HG02642 (cell line): ENCODE measurements at regions not wholly inside any gene's neighbourhood (a gene's known extent, or its start where the extent isn't known, plus 50 kb on each side); places are given as distances from the start of the nearest gene placed in this dataset.
"Not testable (repeated sequence)": the region's sequence is repeated elsewhere in the genome, so short reads cannot be mapped to it uniquely, and the experiment has no call there.

Experiments
- ATAC-seq: cut with Tn5 transposase; IDR thresholded peaks from one replicate; pipeline ENCODE4 v1.9.1; 2021; ENCODE audit warnings: mild to moderate bottlenecking; ENCODE audit not compliant: unreplicated experiment, poor library complexity

- not testable (repeated sequence) for ATAC-seq
These were observed 106.6 kb upstream of the ZNF469 start for GRCh38 chr16:88276123-88276588.

GRCh38 chr16:88276591-88276990 is 106.2 kb upstream of the ZNF469 start:
- ATAC-seq = no peak

GRCh38 chr16:88279998-88280397 is 102.8 kb upstream of the ZNF469 start:
- ATAC-seq = no peak

- no peak for ATAC-seq
These were observed 100.7 kb upstream of the ZNF469 start for GRCh38 chr16:88281858-88282563.

- no peak for ATAC-seq
These were observed 100.0 kb upstream of the ZNF469 start for GRCh38 chr16:88282564-88283395.

GRCh38 chr16:88283596-88283995 is 99.2 kb upstream of the ZNF469 start:
- no peak for ATAC-seq

GRCh38 chr16:88284101-88284500 is 98.7 kb upstream of the ZNF469 start:
- ATAC-seq = no peak

- ATAC-seq = no peak
These were observed 97.9 kb upstream of the ZNF469 start for GRCh38 chr16:88284626-88285513.

GRCh38 chr16:88285514-88285822 is 97.3 kb upstream of the ZNF469 start:
- no peak for ATAC-seq

- ATAC-seq = no peak
These were observed 96.3 kb upstream of the ZNF469 start for GRCh38 chr16:88286301-88286923.

GRCh38 chr16:88287219-88287618 is 95.5 kb upstream of the ZNF469 start:
- ATAC-seq = no peak

GRCh38 chr16:88288303-88288702 is 94.5 kb upstream of the ZNF469 start:
- no peak for ATAC-seq

- ATAC-seq = no peak
These were observed 93.8 kb upstream of the ZNF469 start for GRCh38 chr16:88289001-88289400.

- ATAC-seq = no peak
These were observed 93.2 kb upstream of the ZNF469 start for GRCh38 chr16:88289561-88289960.

GRCh38 chr16:88289968-88290401 is 92.8 kb upstream of the ZNF469 start:
- no peak for ATAC-seq

- ATAC-seq = no peak
These were observed 91.6 kb upstream of the ZNF469 start for GRCh38 chr16:88290850-88291830.

- no peak for ATAC-seq
These were observed 90.5 kb upstream of the ZNF469 start for GRCh38 chr16:88292007-88292970.

GRCh38 chr16:88293097-88293496 is 89.7 kb upstream of the ZNF469 start:
- ATAC-seq = no peak
